HepG2 (cell line): ENCODE measurements at regions not wholly inside any gene's neighbourhood (a gene's known extent, or its start where the extent isn't known, plus 50 kb on each side); places are given as distances from the start of the nearest gene placed in this dataset.

ENCODE experiments used
- ELF1 ChIP-seq: sonication (generic); formaldehyde crosslinking; IDR thresholded peaks from 2 replicates; pipeline ENCODE4 v1.4.0; 2020; ENCODE audit warnings: missing genetic modification reagents
- EP300 ChIP-seq, 3 experiments: sonication (generic) in 1 of 3; formaldehyde crosslinking in 1 of 3; IDR thresholded peaks; 2 replicates each; pipeline versions ENCODE4 v1.5.1 to v1.6.1; 2011 to 2020; ENCODE audit warnings: low read depth in 2 of 3, low read length in 2 of 3, borderline replicate concordance in 1 of 3, improper control_type of control experiment in 1 of 3, mild to moderate bottlenecking in 1 of 3, missing genetic modification reagents in 1 of 3, moderate library complexity in 1 of 3
- HMGXB4 ChIP-seq, 2 experiments: sonication (generic) in 1 of 2; formaldehyde crosslinking in 1 of 2; IDR thresholded peaks; 2 replicates each; pipeline versions ENCODE4 v1.4.0 to v1.6.1; 2018 to 2020; ENCODE audit warnings: missing genetic modification reagents in 2 of 2, borderline replicate concordance in 1 of 2, low read depth in 1 of 2, mild to moderate bottlenecking in 1 of 2, missing biosample characterization in 1 of 2
- HNRNPH1 ChIP-seq: fragments of 200-400 bp; formaldehyde crosslinking; optimal IDR thresholded peaks from 2 replicates; pipeline ENCODE3; 2017; ENCODE audit warnings: mild to moderate bottlenecking, low read depth, low read length
- MED13 ChIP-seq: sonication (generic); formaldehyde crosslinking; IDR thresholded peaks from 2 replicates; pipeline ENCODE4 v1.5.0; 2020; ENCODE audit warnings: missing genetic modification reagents
- SRF ChIP-seq: IDR thresholded peaks from 2 replicates; pipeline ENCODE4 v1.6.1; 2011; ENCODE audit warnings: mild to moderate bottlenecking, low read depth, low read length, moderate library complexity
- ZNF281 ChIP-seq: sonication (generic); formaldehyde crosslinking; IDR thresholded peaks from 2 replicates; pipeline ENCODE4 v1.4.0; 2020; ENCODE audit warnings: missing genetic modification reagents, borderline replicate concordance
- ZNF3 ChIP-seq: IDR thresholded peaks from 2 replicates; pipeline ENCODE4 v1.7.0; 2017; ENCODE audit warnings: inconsistent platforms
- ZNF652 ChIP-seq: IDR thresholded peaks from 2 replicates; pipeline ENCODE4 v1.6.1; 2016; ENCODE audit warnings: low read depth, borderline replicate concordance
- ZZZ3 ChIP-seq: sonication (generic); formaldehyde crosslinking; IDR thresholded peaks from 2 replicates; pipeline ENCODE4 v1.4.0; 2020; ENCODE audit warnings: missing genetic modification reagents, mild to moderate bottlenecking, borderline replicate concordance

GRCh38 chr21:39040494-39041110, 142.6 kb downstream of the PSMG1 start:
- TF ChIP-seq HNRNPH1 (no peak), ELF1 (CRISPR knock-in tag) (no peak), EP300 (IDR thresholded peaks at IDR 0.05; ENCODE audit: low read depth in 2 of 2, low read length in 2 of 2) (no peak), EP300 (CRISPR knock-in tag; IDR thresholded peaks at IDR 0.05; ENCODE audit: borderline replicate concordance) (no peak), ZZZ3 (CRISPR knock-in tag) (no peak), ZNF652 (CRISPR knock-in tag) (no peak), HMGXB4 (CRISPR knock-in tag; IDR thresholded peaks at IDR 0.05; ENCODE audit: borderline replicate concordance in 1 of 2, low read depth in 1 of 2) (no peak), SRF (no peak), MED13 (CRISPR knock-in tag) (no peak), ZNF281 (CRISPR knock-in tag) (no peak), ZNF3 (CRISPR knock-in tag) (no peak)
